ENCODE measurements at regions not wholly inside any gene's neighbourhood (a gene's known extent, or its start where the extent isn't known, plus 50 kb on each side); places are given as distances from the start of the nearest gene placed in this dataset.

DNA sequence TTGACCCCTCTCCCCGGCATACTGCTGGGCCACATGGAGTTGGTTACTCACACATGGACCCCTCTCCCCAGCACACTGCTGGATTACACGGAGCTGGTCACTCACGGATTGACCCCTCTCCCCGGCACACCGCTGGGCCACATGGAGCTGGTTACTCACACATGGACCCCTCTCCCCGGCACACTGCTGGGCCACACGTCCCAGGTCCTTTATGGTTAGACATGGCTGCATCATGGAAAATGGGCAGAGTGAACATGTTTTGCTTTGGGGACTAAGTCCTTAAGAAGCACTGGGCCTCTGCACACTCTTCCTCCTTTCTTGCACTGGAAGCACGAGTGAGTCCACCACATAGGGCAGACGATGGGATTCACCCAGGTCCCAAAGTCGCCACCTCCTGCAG is 102.1 kb upstream of the SHH start:
- intact Hi-C loops (cut with DNase I): no loop called here
- no peak overlapping the region for H3K27ac ChIP-seq
- no peak for TF ChIP-seq EP300 (IDR thresholded peaks at IDR 0.05)
- TF ChIP-seq POLR2A (IDR thresholded peaks at IDR 0.05): no peak
- TF ChIP-seq, protein P1, sequence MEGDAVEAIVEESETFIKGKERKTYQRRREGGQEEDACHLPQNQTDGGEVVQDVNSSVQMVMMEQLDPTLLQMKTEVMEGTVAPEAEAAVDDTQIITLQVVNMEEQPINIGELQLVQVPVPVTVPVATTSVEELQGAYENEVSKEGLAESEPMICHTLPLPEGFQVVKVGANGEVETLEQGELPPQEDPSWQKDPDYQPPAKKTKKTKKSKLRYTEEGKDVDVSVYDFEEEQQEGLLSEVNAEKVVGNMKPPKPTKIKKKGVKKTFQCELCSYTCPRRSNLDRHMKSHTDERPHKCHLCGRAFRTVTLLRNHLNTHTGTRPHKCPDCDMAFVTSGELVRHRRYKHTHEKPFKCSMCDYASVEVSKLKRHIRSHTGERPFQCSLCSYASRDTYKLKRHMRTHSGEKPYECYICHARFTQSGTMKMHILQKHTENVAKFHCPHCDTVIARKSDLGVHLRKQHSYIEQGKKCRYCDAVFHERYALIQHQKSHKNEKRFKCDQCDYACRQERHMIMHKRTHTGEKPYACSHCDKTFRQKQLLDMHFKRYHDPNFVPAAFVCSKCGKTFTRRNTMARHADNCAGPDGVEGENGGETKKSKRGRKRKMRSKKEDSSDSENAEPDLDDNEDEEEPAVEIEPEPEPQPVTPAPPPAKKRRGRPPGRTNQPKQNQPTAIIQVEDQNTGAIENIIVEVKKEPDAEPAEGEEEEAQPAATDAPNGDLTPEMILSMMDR (IDR thresholded peaks at IDR 0.05): no peak
- H3K27me3 ChIP-seq: no peaks in the 10 kb centered on the region
- no peaks in the 10 kb centered on the region for H3K36me3 ChIP-seq
- no peak overlapping the region for H3K4me3 ChIP-seq
- WGBS, 3 donors: 77 to 83% (median 81%) methylated on average over 10 of the region's 10 CpGs
- DNase-seq: no peak
- H3K9me3 ChIP-seq: peaks cover 0 to 5% of the 10 kb centered on the region in 2 donors
- H3K4me1 ChIP-seq (ENCODE audit: insufficient read depth): no peaks in the 10 kb centered on the region

DNA sequence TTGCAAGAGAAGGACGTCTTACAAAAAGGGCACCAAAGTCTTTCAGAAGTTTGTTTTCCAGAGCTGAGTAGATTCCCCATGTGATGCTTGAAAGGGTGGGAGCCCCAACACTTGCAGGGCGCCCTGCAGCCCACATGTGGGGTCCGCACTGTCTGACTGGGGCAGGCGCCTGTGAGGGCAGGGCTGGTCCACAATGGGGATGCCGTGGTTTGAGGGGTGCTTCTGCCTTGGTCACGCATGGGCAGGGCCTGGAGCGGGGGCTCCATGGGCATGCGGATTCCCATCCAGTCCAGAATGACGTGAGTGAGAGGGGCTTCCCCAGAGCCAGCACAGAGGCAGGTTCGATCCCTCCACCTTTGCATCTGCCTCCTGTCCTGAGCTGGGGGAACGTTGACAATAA is 101.5 kb upstream of the SHH start:
- no peak overlapping the region for H3K27ac ChIP-seq
- H3K27me3 ChIP-seq: no peaks in the 10 kb centered on the region
- peaks cover 0 to 5% of the 10 kb centered on the region in 2 donors for H3K9me3 ChIP-seq
- DNase-seq: no peak
- TF ChIP-seq, protein P1 (IDR thresholded peaks at IDR 0.05): no peak
- no peak for TF ChIP-seq POLR2A (IDR thresholded peaks at IDR 0.05)
- TF ChIP-seq EP300 (IDR thresholded peaks at IDR 0.05): no peak
- H3K36me3 ChIP-seq: no peaks in the 10 kb centered on the region
- WGBS, 3 donors: 71 to 80% (median 76%) methylated on average over 10 to 11 of the region's 11 CpGs
- no peak overlapping the region for H3K4me3 ChIP-seq
- H3K4me1 ChIP-seq (ENCODE audit: insufficient read depth): no peaks in the 10 kb centered on the region
- intact Hi-C loops (cut with DNase I): no loop called here

DNA sequence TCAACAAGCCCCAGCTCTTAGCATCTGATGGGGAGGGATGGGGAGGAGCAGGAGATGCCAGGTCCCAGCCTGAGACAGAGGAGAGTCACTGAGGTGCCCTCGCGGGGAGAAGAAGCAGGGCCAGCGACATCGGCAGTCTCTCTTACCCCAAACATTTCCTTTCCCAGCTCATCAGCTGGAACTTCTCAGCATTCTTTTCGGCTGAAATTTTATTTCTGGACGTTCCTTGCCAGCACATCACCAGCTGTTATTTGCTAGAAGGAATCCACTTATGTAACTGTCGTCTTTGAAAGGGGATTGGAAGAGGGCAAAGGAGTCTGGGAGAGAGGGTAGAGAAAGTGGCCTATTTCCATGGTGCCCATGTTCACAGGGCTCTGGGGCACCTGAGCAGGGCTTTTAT is 101.0 kb upstream of the SHH start:
- TF ChIP-seq EP300 (IDR thresholded peaks at IDR 0.05) (no peak), POLR2A (IDR thresholded peaks at IDR 0.05) (no peak)
- TF ChIP-seq, protein P1 (IDR thresholded peaks at IDR 0.05): no peak
- WGBS, 3 donors: 5 to 9% (median 9%) methylated on average over 7 of the region's 7 CpGs
- intact Hi-C loops (cut with DNase I): no loop called here

DNA sequence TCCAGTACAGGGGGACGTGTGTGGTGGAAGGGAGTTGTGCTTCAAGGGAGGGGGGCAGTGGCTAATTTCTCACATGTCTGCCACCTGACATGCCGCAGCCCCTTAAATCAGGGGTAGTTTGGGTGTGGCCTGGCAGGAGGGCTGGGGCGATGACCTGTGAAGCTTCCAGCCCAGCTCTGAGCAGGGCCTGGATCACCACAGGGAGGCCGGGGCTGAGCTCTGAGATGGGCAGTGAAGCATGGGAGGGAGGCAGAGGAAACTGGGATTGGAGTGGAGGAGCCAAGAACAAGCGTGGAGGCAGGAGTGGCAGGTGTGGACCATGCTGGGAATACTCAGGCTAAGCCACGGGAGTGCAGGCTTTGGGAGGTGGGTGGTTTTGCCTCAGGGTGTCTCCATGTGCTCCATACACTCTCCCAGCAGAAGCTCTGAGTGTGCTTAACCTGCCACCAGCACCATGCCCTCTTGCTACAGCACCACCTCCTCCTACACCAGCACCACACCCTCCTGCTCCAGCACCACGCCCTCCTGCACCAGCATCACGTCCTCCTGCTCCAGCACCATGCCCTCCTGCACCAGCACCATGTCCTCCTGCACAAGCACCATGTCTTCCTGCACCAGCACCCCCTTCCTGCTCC is 99.3 kb upstream of the SHH start:
- TF ChIP-seq EP300 (IDR thresholded peaks at IDR 0.05) (no peak), POLR2A (IDR thresholded peaks at IDR 0.05) (no peak)
- TF ChIP-seq, protein P1 (IDR thresholded peaks at IDR 0.05): no peak
- Histone ChIP-seq H3K4me1 (ENCODE audit: insufficient read depth) (no peaks in the 10 kb centered on the region), H3K9me3 (peaks cover 0 to 5% of the 10 kb centered on the region in 2 donors), H3K4me3 (no peak overlapping the region), H3K27ac (no peak overlapping the region), H3K27me3 (no peaks in the 10 kb centered on the region), H3K36me3 (no peaks in the 10 kb centered on the region)
- no peak for DNase-seq
- intact Hi-C loops (cut with DNase I): no loop called here
- WGBS, 3 donors: 80 to 86% (median 83%) methylated on average over 8 of the region's 8 CpGs

More for the DNA sequence above, 101.0 kb upstream of the SHH start:
- Histone ChIP-seq H3K4me3 (no peak overlapping the region), H3K4me1 (ENCODE audit: insufficient read depth) (no peaks in the 10 kb centered on the region), H3K9me3 (peaks cover 0 to 5% of the 10 kb centered on the region in 2 donors), H3K36me3 (no peaks in the 10 kb centered on the region), H3K27me3 (no peaks in the 10 kb centered on the region), H3K27ac (no peak overlapping the region)
- DNase-seq: no peak

Measured in ovary (tissue), 7 donors.